ENCODE measurements at regions not wholly inside any gene's neighbourhood (a gene's known extent, or its start where the extent isn't known, plus 50 kb on each side); places are given as distances from the start of the nearest gene placed in this dataset.

- no peak for DNase-seq
Observed at GRCh38 chr16:9536905-9537304, 445.5 kb downstream of the HAPSTR1 start.

DNA sequence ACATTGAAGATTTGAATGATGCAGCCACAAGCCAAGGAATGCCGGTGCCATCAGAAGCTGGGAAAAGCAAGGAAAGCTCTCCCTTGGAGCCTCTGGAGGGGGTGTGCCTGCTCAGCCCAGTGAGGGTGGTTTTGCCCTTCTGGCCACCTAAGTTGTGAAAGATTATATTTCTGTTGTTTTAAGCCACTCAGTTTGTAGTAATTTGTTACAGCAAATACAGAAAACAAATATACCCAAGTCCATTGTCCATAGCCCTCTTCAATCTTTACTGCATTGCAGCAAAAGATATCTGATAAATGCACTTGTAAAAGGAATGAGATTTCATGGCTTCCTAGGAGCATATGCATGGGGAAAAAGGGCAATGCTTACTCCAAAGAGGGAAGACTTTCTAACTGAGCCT lies 447.9 kb downstream of the HAPSTR1 start:
- no peak for DNase-seq

DNA sequence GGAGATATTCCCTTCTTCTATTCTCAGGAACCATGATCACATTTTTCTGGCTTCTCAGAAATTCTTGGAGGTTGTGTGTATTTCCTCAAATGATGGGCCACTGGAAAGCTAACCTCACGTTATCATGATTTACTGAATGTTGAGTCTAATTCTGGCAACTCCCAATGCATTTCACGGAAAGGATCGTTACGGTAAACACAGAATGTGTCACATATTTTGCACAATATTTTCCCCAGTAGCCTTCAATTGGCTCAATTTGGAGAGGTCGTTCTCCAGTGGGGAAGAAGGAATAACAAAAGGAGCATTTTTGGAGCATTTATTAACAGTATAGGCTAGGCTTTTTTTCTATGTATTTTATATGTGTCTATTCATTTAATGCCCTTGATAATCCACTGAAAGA lies 450.3 kb downstream of the HAPSTR1 start:
- DNase-seq = no peak

DNA sequence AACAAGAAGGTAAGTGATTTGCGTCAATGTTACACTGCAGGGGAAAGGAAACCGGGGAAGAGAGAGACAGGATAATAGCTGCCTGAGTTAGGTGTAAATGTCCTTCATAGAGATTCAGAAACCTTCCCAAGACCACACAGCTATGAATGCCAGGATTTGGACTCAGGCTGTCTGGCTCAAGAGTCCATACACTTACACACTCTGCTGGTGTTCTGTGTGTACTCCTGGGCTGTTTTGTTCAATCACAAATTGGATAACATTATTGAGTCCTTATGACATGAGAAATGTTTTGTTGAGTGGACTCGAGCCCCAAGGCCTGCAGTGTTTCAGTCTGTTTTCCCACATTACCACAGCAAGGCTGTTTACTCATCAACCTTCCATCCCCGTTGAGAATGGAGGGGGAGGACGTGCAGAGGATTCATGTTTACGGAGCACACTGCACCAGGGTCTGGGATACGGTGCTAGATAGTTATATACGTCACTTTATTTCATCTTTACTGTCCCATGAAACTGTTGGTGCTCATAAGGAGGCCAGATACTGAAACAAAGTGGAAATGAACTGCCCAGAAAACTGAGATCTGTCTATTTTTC lies 450.8 kb downstream of the HAPSTR1 start:
- DNase-seq = no peak

DNA sequence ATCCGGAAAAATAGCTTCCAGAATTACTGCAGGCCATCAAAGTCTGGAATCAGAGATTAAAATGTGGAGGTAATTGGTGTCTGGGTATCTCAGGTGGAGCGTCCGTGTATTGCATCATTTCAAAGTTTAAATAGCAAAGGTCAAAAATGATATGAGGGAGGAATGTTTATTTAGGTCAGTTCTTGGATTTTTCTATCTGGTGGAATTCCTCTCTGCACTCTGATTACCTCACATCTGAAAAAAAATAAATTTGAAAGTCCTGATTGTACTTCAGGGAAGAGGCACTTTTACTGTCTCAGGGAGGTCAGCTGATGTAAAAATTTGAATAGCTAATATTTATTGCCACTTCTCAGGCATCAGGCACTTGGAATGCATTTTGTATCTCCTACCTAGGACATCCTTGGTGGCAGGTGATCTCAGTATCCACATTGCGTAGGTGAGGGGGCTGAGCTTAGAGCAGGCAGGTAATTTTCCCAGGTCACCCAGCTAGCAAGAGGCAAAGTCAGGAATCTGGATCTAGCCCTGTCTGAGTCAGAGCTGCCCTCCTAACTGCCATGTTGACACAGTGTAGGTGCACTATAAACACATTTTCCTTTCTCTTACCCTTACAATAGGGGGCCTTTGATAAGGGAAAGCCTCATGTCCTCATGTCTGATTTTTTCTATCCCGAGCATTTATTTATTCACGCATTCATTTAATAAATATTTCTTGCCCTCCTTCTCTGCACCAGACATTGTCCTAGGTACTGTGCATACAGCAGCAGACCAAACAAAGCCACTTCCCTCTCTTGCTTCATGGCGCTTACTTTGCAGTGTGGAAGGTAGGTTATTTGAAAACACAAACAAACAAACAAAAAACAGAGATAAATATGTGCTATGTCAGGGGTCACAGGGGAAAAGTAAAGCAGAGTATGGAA lies 454.3 kb downstream of the HAPSTR1 start:
- no peak for DNase-seq

- no peak for DNase-seq
Observed at GRCh38 chr16:9546438-9546786, 455.0 kb downstream of the HAPSTR1 start.

GRCh38 chr16:9549487-9549886 lies 458.0 kb downstream of the HAPSTR1 start:
- DNase-seq = no peak

- no peak for DNase-seq
Observed at GRCh38 chr16:9555051-9555450, 463.6 kb downstream of the HAPSTR1 start.

- DNase-seq = no peak
Observed at GRCh38 chr16:9556949-9557665, 465.7 kb downstream of the HAPSTR1 start.

- DNase-seq = no peak
Observed at GRCh38 chr16:9557713-9558112, 466.3 kb downstream of the HAPSTR1 start.

- no peak for DNase-seq
Observed at GRCh38 chr16:9566099-9566498, 474.7 kb downstream of the HAPSTR1 start.

DNA sequence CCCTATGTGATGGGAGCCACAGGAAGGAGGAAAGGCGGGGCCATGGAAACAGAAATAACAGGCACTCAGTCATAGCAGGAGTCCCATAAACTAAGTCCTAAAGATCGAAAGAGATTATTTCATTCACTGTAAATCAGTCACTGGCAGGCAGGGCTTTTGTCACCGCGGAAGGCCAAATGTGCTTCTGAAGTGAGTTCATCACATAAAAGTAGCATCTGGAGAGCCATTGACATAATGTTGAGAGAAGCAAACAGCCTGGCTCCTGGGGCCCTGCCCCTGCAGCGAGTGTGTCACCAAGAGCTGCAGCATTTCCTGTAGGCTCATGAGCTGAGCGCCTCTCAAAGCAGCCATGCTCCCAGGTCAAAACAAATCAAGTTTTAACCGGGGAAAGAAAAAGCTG lies 476.2 kb downstream of the HAPSTR1 start:
- DNase-seq = no peak

GRCh38 chr16:9568261-9568660 lies 476.8 kb downstream of the HAPSTR1 start:
- DNase-seq = no peak

DNA sequence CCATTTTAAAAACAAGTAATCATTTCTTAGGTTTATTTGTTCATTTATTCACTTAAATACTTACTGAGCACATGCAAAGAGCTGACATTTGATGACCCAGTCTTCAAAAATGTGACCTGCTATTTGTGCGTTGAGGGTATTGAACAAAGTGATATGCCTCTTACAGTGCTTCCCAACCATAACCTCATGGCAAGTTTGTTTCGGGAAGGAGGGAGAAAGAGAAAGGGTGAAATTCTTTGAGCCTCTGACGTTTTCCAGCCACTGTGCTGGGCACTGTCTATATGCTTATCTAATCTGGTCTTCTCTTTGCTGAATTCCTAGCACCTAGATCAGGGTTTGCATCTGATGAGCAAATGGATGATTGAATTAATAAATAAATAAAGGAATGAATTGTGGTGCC lies 479.1 kb downstream of the HAPSTR1 start:
- DNase-seq = no peak

GRCh38 chr16:9578459-9578858 lies 487.0 kb downstream of the HAPSTR1 start:
- no peak for DNase-seq

DNA sequence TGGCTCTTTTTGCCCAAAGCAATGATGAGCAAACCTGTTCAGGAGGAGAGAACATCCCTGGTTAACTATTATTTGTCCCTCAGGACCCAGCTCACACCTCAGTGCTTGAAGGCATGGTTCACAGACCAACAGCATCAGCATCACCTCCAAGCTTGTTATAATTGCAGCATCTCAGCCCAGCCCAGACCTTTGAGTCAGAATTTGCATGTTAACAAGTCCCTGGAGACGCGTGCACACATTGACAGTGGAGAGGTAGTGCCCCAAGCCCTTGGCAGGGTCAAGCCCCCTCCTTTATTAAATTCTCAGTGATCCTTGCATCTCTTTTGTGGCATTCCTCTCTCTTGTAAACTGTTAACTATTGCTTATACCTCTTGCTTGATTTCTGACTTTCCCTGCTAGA lies 488.6 kb downstream of the HAPSTR1 start:
- DNase-seq = no peak

DNA sequence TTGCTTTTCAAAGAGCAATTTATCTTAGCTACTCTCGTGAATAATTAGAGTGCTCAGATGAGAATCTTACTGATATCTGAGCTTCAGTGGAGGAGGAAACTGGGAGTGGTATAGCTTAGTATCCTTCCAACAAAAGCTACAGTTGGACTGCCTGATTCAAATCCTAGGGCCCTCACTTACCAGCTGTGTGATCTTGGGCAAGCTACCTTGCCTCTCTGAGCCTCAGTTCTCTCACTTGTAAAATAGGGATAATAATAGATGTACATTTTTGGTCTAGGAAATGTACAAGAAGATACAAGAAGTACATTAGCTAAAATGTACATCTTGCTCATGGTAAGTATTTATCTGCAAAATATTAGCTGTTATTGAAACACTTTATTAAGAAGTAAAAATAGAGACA lies 502.0 kb downstream of the HAPSTR1 start:
- DNase-seq = no peak

- DNase-seq = no peak
Observed at GRCh38 chr16:9594047-9594446, 502.6 kb downstream of the HAPSTR1 start.

DNA sequence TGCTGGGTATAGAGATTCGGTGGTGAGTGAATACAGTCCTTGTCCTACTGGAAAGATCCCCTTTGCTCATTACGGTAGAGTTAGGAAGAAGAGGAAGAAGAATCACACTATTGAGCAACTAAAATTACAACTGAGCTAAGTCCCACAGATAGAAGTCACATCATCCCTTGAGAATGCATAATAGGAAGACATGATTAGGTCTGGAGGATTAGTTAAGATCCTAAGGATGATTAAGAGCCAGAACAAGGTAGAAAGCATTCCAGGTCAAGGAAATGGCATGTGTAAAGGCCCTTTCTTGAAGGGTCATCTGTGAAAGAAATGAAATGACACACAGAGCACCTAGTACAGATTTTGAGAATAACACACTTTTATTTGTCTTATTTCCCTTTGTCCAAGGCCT lies 503.5 kb downstream of the HAPSTR1 start:
- DNase-seq = no peak

DNA sequence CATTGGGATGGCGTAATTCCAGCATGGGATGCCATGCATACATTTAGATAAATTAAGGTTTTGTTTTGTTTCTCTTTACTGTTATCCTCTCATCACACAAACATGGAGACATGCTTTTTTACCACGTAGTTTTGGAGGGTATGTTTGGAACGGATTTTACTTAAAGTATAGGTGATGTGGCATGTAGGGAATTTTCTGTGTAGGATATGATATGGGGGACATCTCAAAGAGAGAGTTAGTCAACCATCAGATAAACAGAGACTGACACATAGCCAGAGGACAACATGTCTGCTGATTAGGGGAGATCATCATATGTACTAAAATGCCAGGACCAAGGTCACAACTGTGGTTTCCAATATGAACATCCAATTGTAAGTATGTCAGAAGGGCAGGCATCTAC lies 503.9 kb downstream of the HAPSTR1 start:
- no peak for DNase-seq

GRCh38 chr16:9596788-9597187 lies 505.3 kb downstream of the HAPSTR1 start:
- DNase-seq = no peak

GRCh38 chr16:9597967-9598730 lies 506.7 kb downstream of the HAPSTR1 start:
- no peak for DNase-seq

DNA sequence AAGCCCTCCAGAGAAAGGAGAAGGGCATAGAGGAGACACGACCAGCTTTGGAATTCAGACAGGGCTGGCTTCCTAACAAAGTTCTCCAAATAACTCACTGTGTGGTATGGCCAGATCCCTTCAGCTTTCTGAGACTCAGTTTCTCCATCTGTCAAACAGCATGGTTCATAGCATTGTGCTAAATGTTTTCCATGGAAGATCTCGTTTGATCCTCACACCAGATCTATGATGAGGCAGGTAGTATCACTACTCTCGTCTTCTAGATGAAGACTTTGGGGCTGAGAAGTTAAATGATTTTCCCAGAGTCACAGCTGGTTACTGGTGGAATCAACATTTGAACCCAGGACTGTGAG lies 507.3 kb downstream of the HAPSTR1 start:
- DNase-seq = no peak
